HCT116 (cell line): ENCODE measurements at regions not wholly inside any gene's neighbourhood (a gene's known extent, or its start where the extent isn't known, plus 50 kb on each side); places are given as distances from the start of the nearest gene placed in this dataset.

Experiments
- ATAC-seq: fragments of 200-7000 bp; cut with Tn5 transposase; 2 replicates; pipeline ENCODE4 v1.9.1; 2020; ENCODE audit warnings: mild to moderate bottlenecking, moderate library complexity
- BruUV-seq: library from RNA; stranded (reverse); fragments of 400-500 nt; replicated peaks from 2 replicates; lab custom pipeline; 2021; lab: Mats Ljungman, UMichigan
- CTCF ChIA-PET: fragments of 300-600 bp; sonication (Branson Sonifier 250); formaldehyde crosslinking; loops from one replicate; lab custom pipeline; 2021; ENCODE audit warnings: antibody characterized with exemption; lab: Charles Lee
- POLR2A ChIA-PET: fragments of 300-600, 350-600 bp; sonication (Branson Sonifier 250); formaldehyde crosslinking; loops from one replicate; lab custom pipeline; 2021; ENCODE audit warnings: antibody characterized with exemption; lab: Charles Lee
- RAD21 ChIA-PET, 2 experiments: fragments of 300-600 bp; sonication (Branson Sonifier 250); formaldehyde crosslinking; loops; one replicate each; lab custom pipeline; 2023; ENCODE audit warnings: low total read pairs in 2 of 2; ENCODE audit not compliant: uncharacterized antibody in 2 of 2, unreplicated experiment in 2 of 2, low non-redundant PET in 1 of 2; lab: Charles Lee
- DNase-seq: peaks from one replicate; pipeline ENCODE4 v3.0.0-alpha.2; 2010; ENCODE audit warnings: low read depth, low spot score
- H2AFZ ChIP-seq: fragments of 200-600 bp; shearing (Covaris generic), sonication (generic); 2 replicates; pipeline ENCODE4 v1.6.1; 2017; ENCODE audit warnings: low read depth, mixed run types, mixed read lengths, antibody characterized with exemption, low read length; ENCODE audit not compliant: poor library complexity, severe bottlenecking
- H3K27ac ChIP-seq: 2 replicates; pipeline ENCODE4 v1.5.1; 2012; ENCODE audit warnings: low read depth, low read length
- H3K27me3 ChIP-seq: fragments of 200-600 bp; sonication (generic); 2 replicates; pipeline ENCODE4 v1.6.1; 2016; ENCODE audit warnings: mixed run types, low read length, mixed read lengths; ENCODE audit not compliant: insufficient read depth
- H3K36me3 ChIP-seq, 2 experiments: fragments of 200-500 bp in 1 of 2; fragments of 200-600 bp in 1 of 2; sonication (Bioruptor generic) in 1 of 2; sonication (generic) in 1 of 2; 2 replicates each; pipeline versions ENCODE4 v1.5.1 to v1.6.1; 2014 to 2016; ENCODE audit warnings: low read length in 2 of 2, inconsistent platforms in 1 of 2, mixed read lengths in 1 of 2, mixed run types in 1 of 2; ENCODE audit not compliant: insufficient read depth in 2 of 2, control insufficient read depth in 1 of 2
- H3K4me1 ChIP-seq, 2 experiments: fragments of 200-600 bp in 1 of 2; sonication (generic) in 1 of 2; 2 replicates each; pipeline versions ENCODE4 v1.5.1 to v1.6.1; 2012 to 2017; ENCODE audit warnings: low read length in 2 of 2, inconsistent platforms in 1 of 2, mild to moderate bottlenecking in 1 of 2, mixed read lengths in 1 of 2, mixed run types in 1 of 2, moderate library complexity in 1 of 2; ENCODE audit not compliant: insufficient read depth in 2 of 2, control insufficient read depth in 1 of 2
- H3K4me2 ChIP-seq: fragments of 200-600 bp; sonication (generic); 2 replicates; pipeline ENCODE4 v1.6.1; 2017; ENCODE audit warnings: mixed run types, low read length, mixed read lengths
- H3K4me3 ChIP-seq, 2 experiments: fragments of 200-600 bp in 1 of 2; sonication (generic) in 1 of 2; replicated peaks in 1 of 2; 2 replicates each; pipeline ENCODE4 v1.5.1; 2011 to 2016; ENCODE audit warnings: low read length in 2 of 2, control low read depth in 1 of 2, low read depth in 1 of 2, mild to moderate bottlenecking in 1 of 2, mixed read lengths in 1 of 2, mixed run types in 1 of 2
- H3K79me2 ChIP-seq: fragments of 200-600 bp; sonication (generic); 2 replicates; pipeline ENCODE4 v1.6.1; 2017; ENCODE audit warnings: mild to moderate bottlenecking, mixed run types, low read length, moderate library complexity, mixed read lengths; ENCODE audit not compliant: insufficient read depth
- H3K9ac ChIP-seq: fragments of 200-600 bp; sonication (generic); 2 replicates; pipeline ENCODE4 v1.6.1; 2016; ENCODE audit warnings: low read length, mixed read lengths
- H3K9me2 ChIP-seq: fragments of 200-600 bp; sonication (generic), shearing (Covaris generic); 2 replicates; pipeline ENCODE4 v1.6.1; 2017; ENCODE audit warnings: mixed run types, mild to moderate bottlenecking, moderate library complexity; ENCODE audit not compliant: insufficient read depth
- H3K9me3 ChIP-seq, 2 experiments: fragments of 200-500 bp in 1 of 2; fragments of 200-600 bp in 1 of 2; sonication (Bioruptor generic) in 1 of 2; sonication (generic) in 1 of 2; 2 replicates each; pipeline ENCODE4 v1.6.1; 2014 to 2017; ENCODE audit warnings: low read length in 2 of 2, mixed read lengths in 2 of 2, inconsistent platforms in 1 of 2, low read depth in 1 of 2, mild to moderate bottlenecking in 1 of 2, mixed run types in 1 of 2, moderate library complexity in 1 of 2; ENCODE audit not compliant: control insufficient read depth in 1 of 2, insufficient read depth in 1 of 2
- H4K20me1 ChIP-seq: fragments of 200-600 bp; sonication (generic), shearing (Covaris generic); 2 replicates; pipeline ENCODE4 v1.6.1; 2017; ENCODE audit warnings: mixed run types, mild to moderate bottlenecking, moderate library complexity; ENCODE audit not compliant: insufficient read depth
- CEBPB ChIP-seq: IDR thresholded peaks from 2 replicates; pipeline ENCODE4 v1.6.1; 2012; ENCODE audit warnings: low read depth
- CTCF ChIP-seq, 3 experiments: fragments of 200-600 bp in 1 of 3; sonication (generic) in 1 of 3; IDR thresholded peaks in 2 of 3; conservative IDR thresholded peaks in 1 of 3; 2 replicates each; pipeline ENCODE4 v1.5.1; 2012 to 2017; ENCODE audit warnings: low read depth in 2 of 3, low read length in 2 of 3, antibody characterized with exemption in 1 of 3, borderline replicate concordance in 1 of 3, control low read depth in 1 of 3, mild to moderate bottlenecking in 1 of 3, mixed read lengths in 1 of 3, mixed run types in 1 of 3, moderate library complexity in 1 of 3; ENCODE audit not compliant: insufficient read depth in 1 of 3
- JUND ChIP-seq: IDR thresholded peaks from 2 replicates; pipeline ENCODE4 v1.6.1; 2012
- MAX ChIP-seq: IDR thresholded peaks from 2 replicates; pipeline ENCODE4 v1.6.1; 2012
- REST ChIP-seq: IDR thresholded peaks from 2 replicates; pipeline ENCODE4 v1.6.1; 2012; ENCODE audit warnings: low read depth
- TCF7L2 ChIP-seq: IDR thresholded peaks from 2 replicates; pipeline ENCODE4 v1.7.0; 2011; ENCODE audit warnings: borderline replicate concordance, inconsistent platforms; ENCODE audit not compliant: insufficient read depth, insufficient read length; ENCODE audit errors: extremely low read depth
- YY1 ChIP-seq: IDR thresholded peaks from 2 replicates; pipeline ENCODE4 v1.6.1; 2011; ENCODE audit warnings: low read length, low read depth, moderate library complexity, mild to moderate bottlenecking; ENCODE audit not compliant: insufficient replicate concordance; ENCODE audit errors: extremely low read depth
- ZBTB33 ChIP-seq: IDR thresholded peaks from 2 replicates; pipeline ENCODE4 v1.6.1; 2011; ENCODE audit warnings: mild to moderate bottlenecking, low read length, moderate library complexity; ENCODE audit not compliant: insufficient replicate concordance; ENCODE audit errors: extremely low read depth
- intact Hi-C: fragments of 100-400 bp; cut with micrococcal nuclease; formaldehyde crosslinking; loops from 2 replicates; pipeline ENCODE4 v1.10.0; 2022

- TF ChIP-seq ZBTB33 (no peak), YY1 (no peak), CTCF (IDR thresholded peaks at IDR 0.05 in 2 of 3, conservative IDR thresholded peaks at IDR 0.05 in 1 of 3; ENCODE audit: borderline replicate concordance in 1 of 3, insufficient read depth in 1 of 3, low read depth in 2 of 3, low read length in 2 of 3) (no peak), TCF7L2 (no peak)
- TF ChIP-seq, all 23 proteins: peak for 0
These were observed 115.1 kb downstream of the CRLF2 start (continued) for GRCh38 chrX:1097328-1097727.

GRCh38 chrX:1094566-1095333, 117.7 kb downstream of the CRLF2 start:
- ChIA-PET CTCF (no interaction called here), RAD21 (no interaction called here), POLR2A (no interaction called here)
- DNase-seq (no peak), ATAC-seq (no peak)
- Histone ChIP-seq H3K4me3 (no peak overlapping the region), H3K4me2 (no peak overlapping the region), H3K4me1 (no peaks in the 10 kb centered on the region), H3K27ac (no peak overlapping the region), H3K9ac (no peak overlapping the region), H3K79me2 (no peaks in the 10 kb centered on the region), H4K20me1 (no peaks in the 10 kb centered on the region), H3K9me2 (no peaks in the 10 kb centered on the region), H3K27me3 (peaks cover 7% of the 10 kb centered on the region; the same call in 1 of the 2 replicates), H2AFZ (no peak overlapping the region), H3K36me3 (no peaks in the 10 kb centered on the region), H3K9me3 (no peaks in the 10 kb centered on the region)
- BruUV-seq, result no TSS peak
- intact Hi-C loops, result no loop called here
- no peak for TF ChIP-seq JUND
- no peak for TF ChIP-seq REST
- no peak for TF ChIP-seq MAX
- TF ChIP-seq CEBPB, result no peak
- no peak for TF ChIP-seq CTCF (IDR thresholded peaks at IDR 0.05 in 2 of 3, conservative IDR thresholded peaks at IDR 0.05 in 1 of 3; ENCODE audit: borderline replicate concordance in 1 of 3, insufficient read depth in 1 of 3, low read depth in 2 of 3, low read length in 2 of 3)
- TF ChIP-seq TCF7L2, result no peak
